Dermis blood vessel endothelial cell (primary cell): ENCODE measurements at regions not wholly inside any gene's neighbourhood (a gene's known extent, or its start where the extent isn't known, plus 50 kb on each side); places are given as distances from the start of the nearest gene placed in this dataset.

Experiments
- DNase-seq: peaks from one replicate; pipeline ENCODE4 v3.0.0; 2010

GRCh38 chr18:76179257-76179656, 315.8 kb downstream of the ZNF516 start:
- no peak for DNase-seq

- DNase-seq: no peak
Observed at GRCh38 chr18:76177160-76177559, 317.9 kb downstream of the ZNF516 start.

GRCh38 chr18:76174451-76174850, 320.6 kb downstream of the ZNF516 start:
- no peak for DNase-seq

GRCh38 chr18:76169733-76170132, 325.3 kb downstream of the ZNF516 start:
- no peak for DNase-seq

GRCh38 chr18:76167845-76168621, 327.0 kb downstream of the ZNF516 start:
- DNase-seq: no peak

- no peak for DNase-seq
Observed at GRCh38 chr18:76167410-76167809, 327.6 kb downstream of the ZNF516 start.

- DNase-seq: no peak
Observed at GRCh38 chr18:76162886-76163285, 332.2 kb downstream of the ZNF516 start.

GRCh38 chr18:76161983-76162382, 333.1 kb downstream of the ZNF516 start:
- DNase-seq: no peak

GRCh38 chr18:76153691-76154090, 341.4 kb downstream of the ZNF516 start:
- no peak for DNase-seq

GRCh38 chr18:76149734-76150133, 345.3 kb downstream of the ZNF516 start:
- no peak for DNase-seq

- no peak for DNase-seq
Observed at GRCh38 chr18:76149284-76149683, 345.8 kb downstream of the ZNF516 start.

GRCh38 chr18:76145521-76146376, 349.3 kb downstream of the ZNF516 start:
- no peak for DNase-seq

- DNase-seq: no peak
Observed at GRCh38 chr18:76144844-76145243, 350.2 kb downstream of the ZNF516 start.

GRCh38 chr18:76142611-76143010, 352.4 kb downstream of the ZNF516 start:
- no peak for DNase-seq

- DNase-seq: no peak
Observed at GRCh38 chr18:76139844-76140243, 355.2 kb downstream of the ZNF516 start.

- DNase-seq: no peak
Observed at GRCh38 chr18:76137216-76137615, 357.8 kb downstream of the ZNF516 start.

- DNase-seq: no peak
Observed at GRCh38 chr18:76136701-76137100, 358.3 kb downstream of the ZNF516 start.

GRCh38 chr18:76134628-76135027, 360.4 kb downstream of the ZNF516 start:
- no peak for DNase-seq

GRCh38 chr18:76133873-76134272, 361.2 kb downstream of the ZNF516 start:
- DNase-seq: no peak

- no peak for DNase-seq
Observed at GRCh38 chr18:76131738-76132137, 363.3 kb downstream of the ZNF516 start.

GRCh38 chr18:76130845-76131244, 364.2 kb downstream of the ZNF516 start:
- no peak for DNase-seq

- DNase-seq: no peak
Observed at GRCh38 chr18:76126327-76126726, 368.7 kb downstream of the ZNF516 start.

GRCh38 chr18:76121011-76121410, 374.0 kb downstream of the ZNF516 start:
- DNase-seq: no peak

GRCh38 chr18:76115580-76115979, 379.5 kb downstream of the ZNF516 start:
- DNase-seq: no peak
